Spinal cord (tissue), 9 donors: ENCODE measurements at regions not wholly inside any gene's neighbourhood (a gene's known extent, or its start where the extent isn't known, plus 50 kb on each side); places are given as distances from the start of the nearest gene placed in this dataset.

Experiments
- DNase-seq, 6 donors: peaks; one replicate each; pipeline versions ENCODE4 v3.0.0 to v3.0.0-alpha.2; 2013 to 2015; ENCODE audit warnings: low spot score in 6 of 6, low read depth in 4 of 6
- H3K27ac ChIP-seq: one replicate; pipeline ENCODE4 v1.5.1; 2013; ENCODE audit warnings: low read depth, low read length, control low read depth
- H3K27me3 ChIP-seq: one replicate; pipeline ENCODE4 v1.6.1; 2013; ENCODE audit warnings: low read length; ENCODE audit not compliant: control insufficient read depth, insufficient read depth
- H3K36me3 ChIP-seq: one replicate; pipeline ENCODE4 v1.6.1; 2013; ENCODE audit warnings: low read length; ENCODE audit not compliant: control insufficient read depth, insufficient read depth
- H3K4me1 ChIP-seq: one replicate; pipeline ENCODE4 v1.6.1; 2013; ENCODE audit warnings: low read length; ENCODE audit not compliant: control insufficient read depth, insufficient read depth
- H3K4me3 ChIP-seq: one replicate; pipeline ENCODE4 v1.5.1; 2013; ENCODE audit warnings: low read depth, low read length, control low read depth
- H3K9me3 ChIP-seq: one replicate; pipeline ENCODE4 v1.6.1; 2013; ENCODE audit warnings: low read length; ENCODE audit not compliant: control insufficient read depth, insufficient read depth
- WGBS: methylation state at CpG from one replicate; pipeline ENCODE4 v1.1.5; 2013; ENCODE audit warnings: missing lambda C conversion rate; ENCODE audit not compliant: insufficient coverage; 5-methylcytosine and 5-hydroxymethylcytosine counted together
- donor health status: healthy.

GRCh38 chr6:168782187-168782751 is 341.3 kb downstream of the SMOC2 start:
- WGBS: 40% methylated on average over 16 of the region's 18 CpGs
- H3K9me3 ChIP-seq: peaks cover 2% of the 10 kb centered on the region
- H3K27ac ChIP-seq: no peak overlapping the region
- no peak overlapping the region for H3K4me3 ChIP-seq
- no peaks in the 10 kb centered on the region for H3K27me3 ChIP-seq
- H3K4me1 ChIP-seq: peaks cover 14% of the 10 kb centered on the region
- DNase-seq: peak in 1 of 6 donors; percentile 54
- H3K36me3 ChIP-seq: no peaks in the 10 kb centered on the region

GRCh38 chr6:168778201-168778600 is 337.2 kb downstream of the SMOC2 start:
- DNase-seq: peak in 2 of 6 donors; percentile 48 to 49
- 15% methylated on average over 7 of the region's 7 CpGs for WGBS

GRCh38 chr6:168774381-168774780 is 333.4 kb downstream of the SMOC2 start:
- Histone ChIP-seq H3K4me3 (no peak overlapping the region), H3K27ac (no peak overlapping the region), H3K27me3 (no peaks in the 10 kb centered on the region), H3K36me3 (no peaks in the 10 kb centered on the region), H3K9me3 (peaks cover 4% of the 10 kb centered on the region), H3K4me1 (peaks cover 6% of the 10 kb centered on the region)
- no peak for DNase-seq

More at GRCh38 chr6:168778201-168778600, 337.2 kb downstream of the SMOC2 start:
- no peak overlapping the region for H3K27ac ChIP-seq
- peaks cover 6% of the 10 kb centered on the region for H3K9me3 ChIP-seq
- no peaks in the 10 kb centered on the region for H3K36me3 ChIP-seq
- peaks cover 14% of the 10 kb centered on the region for H3K4me1 ChIP-seq
- H3K27me3 ChIP-seq: no peaks in the 10 kb centered on the region
- H3K4me3 ChIP-seq: no peak overlapping the region

- no peaks in the 10 kb centered on the region for H3K36me3 ChIP-seq
- H3K4me3 ChIP-seq: no peak overlapping the region
- peaks cover 6% of the 10 kb centered on the region for H3K4me1 ChIP-seq
- no peak for DNase-seq
- no peaks in the 10 kb centered on the region for H3K27me3 ChIP-seq
- H3K27ac ChIP-seq: no peak overlapping the region
- H3K9me3 ChIP-seq: peaks cover 4% of the 10 kb centered on the region
Observed at GRCh38 chr6:168773788-168774187, 332.8 kb downstream of the SMOC2 start.

GRCh38 chr6:168765752-168766151 is 324.8 kb downstream of the SMOC2 start:
- Histone ChIP-seq H3K4me3 (no peak overlapping the region), H3K9me3 (no peaks in the 10 kb centered on the region), H3K36me3 (no peaks in the 10 kb centered on the region), H3K4me1 (no peaks in the 10 kb centered on the region), H3K27me3 (no peaks in the 10 kb centered on the region), H3K27ac (no peak overlapping the region)
- WGBS: 50% methylated on average over 1 of the region's 1 CpG
- DNase-seq: peak in 2 of 6 donors; percentile 15 to 38

- Histone ChIP-seq H3K36me3 (no peaks in the 10 kb centered on the region), H3K27ac (no peak overlapping the region), H3K4me3 (no peak overlapping the region), H3K4me1 (peaks cover 3% of the 10 kb centered on the region), H3K9me3 (peaks cover 2% of the 10 kb centered on the region), H3K27me3 (no peaks in the 10 kb centered on the region)
- peak in 2 of 6 donors; percentile 34 to 58 for DNase-seq
- 69% methylated on average over 2 of the region's 3 CpGs for WGBS
Observed at GRCh38 chr6:168756009-168756634, 315.1 kb downstream of the SMOC2 start.

- H3K4me1 ChIP-seq: no peaks in the 10 kb centered on the region
- H3K27me3 ChIP-seq: no peaks in the 10 kb centered on the region
- H3K27ac ChIP-seq: no peak overlapping the region
- no peak overlapping the region for H3K4me3 ChIP-seq
- no CpG with 5 or more reads among the region's 1 CpG for WGBS
- H3K9me3 ChIP-seq: no peaks in the 10 kb centered on the region
- H3K36me3 ChIP-seq: no peaks in the 10 kb centered on the region
- no peak for DNase-seq
Observed at GRCh38 chr6:168746643-168747042, 305.7 kb downstream of the SMOC2 start.

- Histone ChIP-seq H3K36me3 (no peaks in the 10 kb centered on the region), H3K9me3 (no peaks in the 10 kb centered on the region), H3K4me3 (no peak overlapping the region), H3K27me3 (no peaks in the 10 kb centered on the region), H3K4me1 (no peaks in the 10 kb centered on the region), H3K27ac (no peak overlapping the region)
- WGBS: 91% methylated on average over 3 of the region's 3 CpGs
- no peak for DNase-seq
Observed at GRCh38 chr6:168746013-168746412, 305.0 kb downstream of the SMOC2 start.

GRCh38 chr6:168744861-168745260 is 303.9 kb downstream of the SMOC2 start:
- no peak overlapping the region for H3K27ac ChIP-seq
- H3K4me3 ChIP-seq: no peak overlapping the region
- no peaks in the 10 kb centered on the region for H3K27me3 ChIP-seq
- no peaks in the 10 kb centered on the region for H3K9me3 ChIP-seq
- no peak for DNase-seq
- no peaks in the 10 kb centered on the region for H3K36me3 ChIP-seq
- WGBS: no CpG with 5 or more reads among the region's 3 CpGs
- no peaks in the 10 kb centered on the region for H3K4me1 ChIP-seq
